H9 (cell line): ENCODE measurements at regions not wholly inside any gene's neighbourhood (a gene's known extent, or its start where the extent isn't known, plus 50 kb on each side); places are given as distances from the start of the nearest gene placed in this dataset.

Experiments used
- DNase-seq: peaks from one replicate; pipeline ENCODE4 v3.0.0-alpha.2; 2017
- H2AFZ ChIP-seq: one replicate; pipeline ENCODE4 v1.6.1; 2013; ENCODE audit warnings: mild to moderate bottlenecking, low read length, control low read depth, moderate library complexity
- H2AK5ac ChIP-seq: 2 replicates; pipeline ENCODE4 v1.6.1; 2013; ENCODE audit warnings: low read length, control low read depth, mixed read lengths; ENCODE audit not compliant: insufficient read length
- H2BK120ac ChIP-seq: one replicate; pipeline ENCODE4 v1.6.1; 2013; ENCODE audit warnings: low read depth, mild to moderate bottlenecking, low read length, control low read depth, inconsistent platforms; ENCODE audit not compliant: poor library complexity, severe bottlenecking
- H2BK12ac ChIP-seq: 2 replicates; pipeline ENCODE4 v1.6.1; 2013; ENCODE audit warnings: low read length, control low read depth, mixed read lengths, low read depth; ENCODE audit not compliant: insufficient read length
- H2BK15ac ChIP-seq: 2 replicates; pipeline ENCODE4 v1.6.1; 2013; ENCODE audit warnings: low read depth, low read length, control low read depth
- H2BK20ac ChIP-seq: one replicate; pipeline ENCODE4 v1.6.1; 2013; ENCODE audit warnings: low read depth, mild to moderate bottlenecking, low read length, control low read depth, inconsistent platforms; ENCODE audit not compliant: poor library complexity, severe bottlenecking
- H2BK5ac ChIP-seq: 2 replicates; pipeline ENCODE4 v1.6.1; 2013; ENCODE audit warnings: low read length, control low read depth, mixed read lengths; ENCODE audit not compliant: insufficient read length
- H3K14ac ChIP-seq: 2 replicates; pipeline ENCODE4 v1.6.1; 2013; ENCODE audit warnings: low read length, control low read depth; ENCODE audit not compliant: insufficient read depth
- H3K18ac ChIP-seq: 2 replicates; pipeline ENCODE4 v1.6.1; 2013; ENCODE audit warnings: low read depth, mild to moderate bottlenecking, mixed read lengths, low read length, control low read depth; ENCODE audit not compliant: insufficient read length
- H3K23ac ChIP-seq: 2 replicates; pipeline ENCODE4 v1.6.1; 2013; ENCODE audit warnings: low read length, control low read depth, mixed read lengths, low read depth; ENCODE audit not compliant: insufficient read length
- H3K23me2 ChIP-seq: 2 replicates; pipeline ENCODE4 v1.6.1; 2013; ENCODE audit warnings: low read depth, mild to moderate bottlenecking, mixed read lengths, low read length, control low read depth; ENCODE audit not compliant: insufficient read length, poor library complexity, severe bottlenecking
- H3K27ac ChIP-seq: 2 replicates; pipeline ENCODE4 v1.5.1; 2013; ENCODE audit warnings: low read length, control low read depth, mixed read lengths, low read depth; ENCODE audit not compliant: insufficient read length
- H3K27me3 ChIP-seq: 2 replicates; pipeline ENCODE4 v1.6.1; 2013; ENCODE audit warnings: low read length, control low read depth, inconsistent platforms; ENCODE audit not compliant: insufficient read depth
- H3K4ac ChIP-seq: 2 replicates; pipeline ENCODE4 v1.6.1; 2013; ENCODE audit warnings: low read depth, mild to moderate bottlenecking, control low read depth, inconsistent platforms, low read length, moderate library complexity
- H3K4me1 ChIP-seq: 2 replicates; pipeline ENCODE4 v1.6.1; 2013; ENCODE audit warnings: low read length, control low read depth, inconsistent platforms; ENCODE audit not compliant: insufficient read depth
- H3K4me2 ChIP-seq: 2 replicates; pipeline ENCODE4 v1.6.1; 2013; ENCODE audit warnings: low read length, control low read depth, mixed read lengths; ENCODE audit not compliant: insufficient read length, insufficient read depth
- H3K56ac ChIP-seq: 2 replicates; pipeline ENCODE4 v1.6.1; 2013; ENCODE audit warnings: low read depth, mild to moderate bottlenecking, mixed read lengths, low read length, control low read depth; ENCODE audit not compliant: insufficient read length
- H3K79me1 ChIP-seq: 2 replicates; pipeline ENCODE4 v1.6.1; 2013; ENCODE audit warnings: low read depth, mild to moderate bottlenecking, moderate library complexity, low read length, control low read depth, inconsistent platforms; ENCODE audit not compliant: insufficient read depth, poor library complexity, severe bottlenecking
- H3K79me2 ChIP-seq: 2 replicates; pipeline ENCODE4 v1.6.1; 2013; ENCODE audit warnings: low read length, control low read depth, inconsistent platforms; ENCODE audit not compliant: insufficient read depth
- H3K9ac ChIP-seq: 2 replicates; pipeline ENCODE4 v1.6.1; 2013; ENCODE audit warnings: low read length, control low read depth, mixed read lengths; ENCODE audit not compliant: insufficient read length; ENCODE audit errors: extremely low read depth
- H3K9me3 ChIP-seq: one replicate; pipeline ENCODE4 v1.6.1; 2013; ENCODE audit warnings: low read depth, low read length, inconsistent platforms; ENCODE audit not compliant: control insufficient read depth
- H3T11ph ChIP-seq: one replicate; pipeline ENCODE4 v1.6.1; 2013; ENCODE audit warnings: mild to moderate bottlenecking, low read length, control low read depth, inconsistent platforms
- H4K20me1 ChIP-seq: one replicate; pipeline ENCODE4 v1.6.1; 2013; ENCODE audit not compliant: control insufficient read depth, insufficient read length, insufficient read depth
- H4K5ac ChIP-seq: 2 replicates; pipeline ENCODE4 v1.6.1; 2013; ENCODE audit warnings: low read depth, mild to moderate bottlenecking, mixed read lengths, low read length, control low read depth; ENCODE audit not compliant: insufficient read length
- H4K8ac ChIP-seq: replicated peaks from 2 replicates; pipeline ENCODE4 v1.6.1; 2013; ENCODE audit warnings: low read length, control low read depth, mixed read lengths, low read depth; ENCODE audit not compliant: insufficient read length
- H4K91ac ChIP-seq: 2 replicates; pipeline ENCODE4 v1.6.1; 2013; ENCODE audit warnings: low read depth, mild to moderate bottlenecking, moderate library complexity, mixed read lengths, low read length, control low read depth; ENCODE audit not compliant: insufficient read length
- H3K27ac Mint-ChIP-seq, 3 experiments: 2 replicates in 2 of 3; 3 replicates in 1 of 3; pipeline ENCODE4 v1.8.0; 2020 to 2021; ENCODE audit warnings: mixed read lengths in 3 of 3, mild to moderate bottlenecking in 1 of 3, moderate library complexity in 1 of 3
- H3K27me3 Mint-ChIP-seq: 2 replicates; pipeline ENCODE4 v1.8.0; 2021; ENCODE audit warnings: low read depth, mild to moderate bottlenecking, moderate library complexity, mixed read lengths
- H3K36me3 Mint-ChIP-seq, 3 experiments: 2 replicates in 2 of 3; 3 replicates in 1 of 3; pipeline ENCODE4 v1.8.0; 2020 to 2021; ENCODE audit warnings: low read depth in 3 of 3, mixed read lengths in 3 of 3; ENCODE audit not compliant: insufficient read depth in 1 of 3
- H3K4me1 Mint-ChIP-seq, 2 experiments: 2 replicates each; pipeline ENCODE4 v1.8.0; 2020; ENCODE audit warnings: mixed read lengths in 2 of 2
- H3K4me3 Mint-ChIP-seq, 2 experiments: 2 replicates in 1 of 2; 3 replicates in 1 of 2; pipeline ENCODE4 v1.8.0; 2020 to 2021; ENCODE audit warnings: mild to moderate bottlenecking in 2 of 2, mixed read lengths in 2 of 2, moderate library complexity in 1 of 2
- H3K9me3 Mint-ChIP-seq, 2 experiments: 2 replicates in 1 of 2; 3 replicates in 1 of 2; pipeline ENCODE4 v1.8.0; 2020; ENCODE audit warnings: mild to moderate bottlenecking in 2 of 2, mixed read lengths in 2 of 2, moderate library complexity in 1 of 2
- TF ChIP-seq, protein P1 (sequence below): fragments of 200-600 bp; sonication (generic); conservative IDR thresholded peaks from 3 replicates; pipeline ENCODE4 v1.8.0; 2021; ENCODE audit warnings: antibody characterized with exemption, mild to moderate bottlenecking

DNA sequence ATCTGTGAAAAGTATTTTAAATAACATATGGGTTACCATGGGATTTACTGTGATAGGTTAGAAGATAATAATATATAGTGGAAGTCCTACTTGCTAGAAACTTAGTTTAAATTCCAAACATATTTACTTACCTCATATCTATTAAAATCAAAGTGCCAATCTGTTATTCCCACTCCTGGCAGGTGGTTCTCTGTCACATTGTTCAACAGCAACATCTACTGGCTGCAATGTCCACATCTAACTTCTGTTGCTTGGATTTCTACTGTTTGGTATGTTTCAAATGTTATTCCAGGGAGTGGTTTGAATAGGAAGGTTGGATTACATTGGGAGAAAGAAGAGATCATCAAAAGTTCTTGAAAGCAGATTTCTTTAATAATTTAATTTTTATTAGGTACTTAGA is 122.5 kb upstream of the NCAM2 start:
- no peaks in the 10 kb centered on the region for H3K36me3 Mint-ChIP-seq
- no peak overlapping the region for H2BK5ac ChIP-seq
- no peak overlapping the region for H3K56ac ChIP-seq
- no peak overlapping the region for H3T11ph ChIP-seq
- TF ChIP-seq, protein P1, sequence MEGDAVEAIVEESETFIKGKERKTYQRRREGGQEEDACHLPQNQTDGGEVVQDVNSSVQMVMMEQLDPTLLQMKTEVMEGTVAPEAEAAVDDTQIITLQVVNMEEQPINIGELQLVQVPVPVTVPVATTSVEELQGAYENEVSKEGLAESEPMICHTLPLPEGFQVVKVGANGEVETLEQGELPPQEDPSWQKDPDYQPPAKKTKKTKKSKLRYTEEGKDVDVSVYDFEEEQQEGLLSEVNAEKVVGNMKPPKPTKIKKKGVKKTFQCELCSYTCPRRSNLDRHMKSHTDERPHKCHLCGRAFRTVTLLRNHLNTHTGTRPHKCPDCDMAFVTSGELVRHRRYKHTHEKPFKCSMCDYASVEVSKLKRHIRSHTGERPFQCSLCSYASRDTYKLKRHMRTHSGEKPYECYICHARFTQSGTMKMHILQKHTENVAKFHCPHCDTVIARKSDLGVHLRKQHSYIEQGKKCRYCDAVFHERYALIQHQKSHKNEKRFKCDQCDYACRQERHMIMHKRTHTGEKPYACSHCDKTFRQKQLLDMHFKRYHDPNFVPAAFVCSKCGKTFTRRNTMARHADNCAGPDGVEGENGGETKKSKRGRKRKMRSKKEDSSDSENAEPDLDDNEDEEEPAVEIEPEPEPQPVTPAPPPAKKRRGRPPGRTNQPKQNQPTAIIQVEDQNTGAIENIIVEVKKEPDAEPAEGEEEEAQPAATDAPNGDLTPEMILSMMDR: peak; percentile 64; the same call in 2 of the 3 replicates
- no peaks in the 10 kb centered on the region for H4K20me1 ChIP-seq
- no peak overlapping the region for H4K8ac ChIP-seq
- H3K27me3 ChIP-seq: no peaks in the 10 kb centered on the region
- H2AFZ ChIP-seq: no peak overlapping the region
- no peak overlapping the region for H3K14ac ChIP-seq
- no peak overlapping the region for H2BK15ac ChIP-seq
- H3K27me3 Mint-ChIP-seq: no peaks in the 10 kb centered on the region
- no peak overlapping the region for H3K4me3 Mint-ChIP-seq
- no peak overlapping the region for H4K5ac ChIP-seq
- no peaks in the 10 kb centered on the region for H3K79me2 ChIP-seq
- H3K9me3 ChIP-seq: no peaks in the 10 kb centered on the region
- no peak overlapping the region for H3K4ac ChIP-seq
- H2BK12ac ChIP-seq: no peak overlapping the region
- H3K4me2 ChIP-seq: no peak overlapping the region
- no peak overlapping the region for H3K9ac ChIP-seq
- H3K18ac ChIP-seq: no peak overlapping the region
- no peak overlapping the region for H3K27ac ChIP-seq
- H2BK120ac ChIP-seq: no peak overlapping the region
- no peak overlapping the region for H4K91ac ChIP-seq
- no peak overlapping the region for H2BK20ac ChIP-seq
- no peak overlapping the region for H3K27ac Mint-ChIP-seq
- H3K9me3 Mint-ChIP-seq: no peaks in the 10 kb centered on the region; a peak in 1 of 5 replicates
- no peaks in the 10 kb centered on the region for H3K23me2 ChIP-seq
- H3K23ac ChIP-seq: no peak overlapping the region
- H3K4me1 ChIP-seq: no peaks in the 10 kb centered on the region
- no peaks in the 10 kb centered on the region; a peak in 1 of 4 replicates for H3K4me1 Mint-ChIP-seq
- no peak overlapping the region for H2AK5ac ChIP-seq
- no peaks in the 10 kb centered on the region for H3K79me1 ChIP-seq
- no peak for DNase-seq
